ENCODE measurements at regions not wholly inside any gene's neighbourhood (a gene's known extent, or its start where the extent isn't known, plus 50 kb on each side); places are given as distances from the start of the nearest gene placed in this dataset.

- H3K4me3 ChIP-seq (replicated peaks in 1 of 3; ENCODE audit: low read depth in 2 of 3, low read length in 3 of 3): no peak overlapping the region
- H3K4me1 ChIP-seq (ENCODE audit: control insufficient read depth in 1 of 2, insufficient read depth in 2 of 2, low read length in 2 of 2): no peaks in the 10 kb centered on the region
- Mint-ChIP-seq H3K9me3 (peaks cover 0 to 3% (median 0%) of the 10 kb centered on the region in 7 donors), H3K4me3 (no peak overlapping the region), H3K27me3 (ENCODE audit: low read depth in 3 of 3) (no peaks in the 10 kb centered on the region), H3K27ac (no peak overlapping the region), H3K36me3 (no peaks in the 10 kb centered on the region), H3K4me1 (no peaks in the 10 kb centered on the region)
- DNase-seq: no peak
- intact Hi-C loops (cut with micrococcal nuclease): no loop called here
- H3K4me2 ChIP-seq (replicated peaks; ENCODE audit: extremely low read depth, low read length, poor library complexity, severe bottlenecking): no peak overlapping the region
- H3K27ac ChIP-seq (ENCODE audit: low read depth in 1 of 2, low read length in 2 of 2): no peak overlapping the region
- H4K20me1 ChIP-seq (ENCODE audit: insufficient read depth, low read length): no peaks in the 10 kb centered on the region
- no peaks in the 10 kb centered on the region for H3K36me3 ChIP-seq (replicated peaks in 1 of 2; ENCODE audit: control insufficient read depth in 1 of 2, insufficient read depth in 2 of 2, low read length in 2 of 2)
- no peak overlapping the region for H3K9ac ChIP-seq (ENCODE audit: insufficient read depth, low read length, poor library complexity, severe bottlenecking)
- no peaks in the 10 kb centered on the region for H3K79me2 ChIP-seq (ENCODE audit: insufficient read depth, low read length)
- no peaks in the 10 kb centered on the region for H3K9me3 ChIP-seq (replicated peaks in 1 of 2; ENCODE audit: control insufficient read depth in 1 of 2, insufficient read depth in 1 of 2, low read length in 2 of 2)
- H2AFZ ChIP-seq (ENCODE audit: insufficient read depth, low read depth, low read length, poor library complexity, severe bottlenecking): no peak overlapping the region
- no CpG with 5 or more reads among the region's 1 CpG for WGBS (ENCODE audit: insufficient coverage)
- TF ChIP-seq, protein P1, sequence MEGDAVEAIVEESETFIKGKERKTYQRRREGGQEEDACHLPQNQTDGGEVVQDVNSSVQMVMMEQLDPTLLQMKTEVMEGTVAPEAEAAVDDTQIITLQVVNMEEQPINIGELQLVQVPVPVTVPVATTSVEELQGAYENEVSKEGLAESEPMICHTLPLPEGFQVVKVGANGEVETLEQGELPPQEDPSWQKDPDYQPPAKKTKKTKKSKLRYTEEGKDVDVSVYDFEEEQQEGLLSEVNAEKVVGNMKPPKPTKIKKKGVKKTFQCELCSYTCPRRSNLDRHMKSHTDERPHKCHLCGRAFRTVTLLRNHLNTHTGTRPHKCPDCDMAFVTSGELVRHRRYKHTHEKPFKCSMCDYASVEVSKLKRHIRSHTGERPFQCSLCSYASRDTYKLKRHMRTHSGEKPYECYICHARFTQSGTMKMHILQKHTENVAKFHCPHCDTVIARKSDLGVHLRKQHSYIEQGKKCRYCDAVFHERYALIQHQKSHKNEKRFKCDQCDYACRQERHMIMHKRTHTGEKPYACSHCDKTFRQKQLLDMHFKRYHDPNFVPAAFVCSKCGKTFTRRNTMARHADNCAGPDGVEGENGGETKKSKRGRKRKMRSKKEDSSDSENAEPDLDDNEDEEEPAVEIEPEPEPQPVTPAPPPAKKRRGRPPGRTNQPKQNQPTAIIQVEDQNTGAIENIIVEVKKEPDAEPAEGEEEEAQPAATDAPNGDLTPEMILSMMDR (IDR thresholded peaks at IDR 0.05): no peak
- H3K27me3 ChIP-seq (ENCODE audit: control insufficient read depth in 2 of 2, insufficient read depth in 2 of 2, low read length in 2 of 2): no peaks in the 10 kb centered on the region
Measured at GRCh38 chr2:41199334-41199733, 747.4 kb upstream of the SLC8A1 start.

DNA sequence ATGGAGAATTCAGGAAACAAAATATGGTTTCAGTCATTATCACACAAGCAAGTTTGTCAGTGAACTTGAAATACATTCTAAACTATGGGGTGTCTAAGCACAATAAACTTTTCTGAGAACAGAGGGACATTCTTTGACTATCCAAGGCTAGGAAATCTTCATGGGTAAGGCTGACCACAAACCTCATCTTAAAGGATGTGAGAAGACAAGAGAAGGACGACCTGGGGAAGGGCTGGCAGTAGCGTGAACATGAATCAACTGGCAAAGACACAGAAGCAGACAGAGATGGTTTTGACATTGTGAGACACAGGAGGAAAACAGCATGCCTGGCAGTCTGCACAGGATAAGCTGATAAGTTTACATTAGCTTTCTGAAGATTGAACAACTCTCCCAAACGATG, 752.4 kb upstream of the SLC8A1 start:
- intact Hi-C loops (cut with micrococcal nuclease): no loop called here
- Histone ChIP-seq H3K36me3 (replicated peaks in 1 of 2; ENCODE audit: control insufficient read depth in 1 of 2, insufficient read depth in 2 of 2, low read length in 2 of 2) (no peaks in the 10 kb centered on the region), H3K27me3 (ENCODE audit: control insufficient read depth in 2 of 2, insufficient read depth in 2 of 2, low read length in 2 of 2) (no peaks in the 10 kb centered on the region), H3K79me2 (ENCODE audit: insufficient read depth, low read length) (no peaks in the 10 kb centered on the region), H3K9me3 (replicated peaks in 1 of 2; ENCODE audit: control insufficient read depth in 1 of 2, insufficient read depth in 1 of 2, low read length in 2 of 2) (no peaks in the 10 kb centered on the region), H3K4me1 (ENCODE audit: control insufficient read depth in 1 of 2, insufficient read depth in 2 of 2, low read length in 2 of 2) (no peaks in the 10 kb centered on the region), H3K4me2 (replicated peaks; ENCODE audit: extremely low read depth, low read length, poor library complexity, severe bottlenecking) (no peak overlapping the region), H2AFZ (ENCODE audit: insufficient read depth, low read depth, low read length, poor library complexity, severe bottlenecking) (no peak overlapping the region), H4K20me1 (ENCODE audit: insufficient read depth, low read length) (no peaks in the 10 kb centered on the region), H3K27ac (ENCODE audit: low read depth in 1 of 2, low read length in 2 of 2) (no peak overlapping the region), H3K9ac (ENCODE audit: insufficient read depth, low read length, poor library complexity, severe bottlenecking) (no peak overlapping the region), H3K4me3 (replicated peaks in 1 of 3; ENCODE audit: low read depth in 2 of 3, low read length in 3 of 3) (no peak overlapping the region)
- Mint-ChIP-seq H3K4me3 (no peak overlapping the region), H3K27ac (no peak overlapping the region), H3K4me1 (no peaks in the 10 kb centered on the region), H3K27me3 (ENCODE audit: low read depth in 3 of 3) (no peaks in the 10 kb centered on the region), H3K36me3 (no peaks in the 10 kb centered on the region), H3K9me3 (peaks cover 0 to 2% (median 0%) of the 10 kb centered on the region in 7 donors)
- 50% methylated on average over 2 of the region's 3 CpGs for WGBS (ENCODE audit: insufficient coverage)
- TF ChIP-seq, protein P1 (IDR thresholded peaks at IDR 0.05): no peak
- DNase-seq: no peak
